ENCODE measurements at regions not wholly inside any gene's neighbourhood (a gene's known extent, or its start where the extent isn't known, plus 50 kb on each side); places are given as distances from the start of the nearest gene placed in this dataset.

- no peak overlapping the region for H3K4me3 ChIP-seq
- DNase-seq (ENCODE audit: extremely low spot score), result no peak
- H3K27me3 ChIP-seq, result peaks cover 0 to 31% (median 0%) of the 10 kb centered on the region in 4 donors
- H3K4me1 ChIP-seq, result no peaks in the 10 kb centered on the region
- TF ChIP-seq CTCF (IDR thresholded peaks at IDR 0.05), result no peak
- no peak for TF ChIP-seq POLR2A (IDR thresholded peaks at IDR 0.05; ENCODE audit: low read depth)
- TF ChIP-seq POLR2AphosphoS5 (IDR thresholded peaks at IDR 0.05), result no peak
- TF ChIP-seq EP300 (IDR thresholded peaks at IDR 0.05), result no peak
- no peaks in the 10 kb centered on the region for H3K36me3 ChIP-seq
- intact Hi-C loops (cut with DNase I), result no loop called here
- 51% methylated on average over 7 of the region's 7 CpGs for WGBS
- no peaks in the 10 kb centered on the region for H3K9me3 ChIP-seq
- H3K27ac ChIP-seq (replicated peaks in 1 of 4), result no peak overlapping the region
These were observed 566.1 kb downstream of the BCL11B start for GRCh38 chr14:98705871-98706300.

- no peak overlapping the region for H3K4me3 ChIP-seq
- no peak for TF ChIP-seq EP300 (IDR thresholded peaks at IDR 0.05)
- TF ChIP-seq POLR2A (IDR thresholded peaks at IDR 0.05; ENCODE audit: low read depth), result no peak
- no peak for TF ChIP-seq POLR2AphosphoS5 (IDR thresholded peaks at IDR 0.05)
- no peak for TF ChIP-seq CTCF (IDR thresholded peaks at IDR 0.05)
- no peak for DNase-seq (ENCODE audit: extremely low spot score)
- H3K4me1 ChIP-seq, result no peaks in the 10 kb centered on the region
- WGBS, result 83% methylated on average over 7 of the region's 7 CpGs
- intact Hi-C loops (cut with DNase I), result no loop called here
- no peaks in the 10 kb centered on the region for H3K36me3 ChIP-seq
- peaks cover 0 to 38% (median 0%) of the 10 kb centered on the region in 4 donors for H3K27me3 ChIP-seq
- no peaks in the 10 kb centered on the region for H3K9me3 ChIP-seq
- H3K27ac ChIP-seq (replicated peaks in 1 of 4), result no peak overlapping the region
These were observed 564.5 kb downstream of the BCL11B start for GRCh38 chr14:98707522-98707921.

GRCh38 chr14:98708555-98708954 lies 563.4 kb downstream of the BCL11B start:
- no peak for DNase-seq (ENCODE audit: extremely low spot score)
- no peaks in the 10 kb centered on the region for H3K9me3 ChIP-seq
- H3K4me1 ChIP-seq, result no peaks in the 10 kb centered on the region

DNA sequence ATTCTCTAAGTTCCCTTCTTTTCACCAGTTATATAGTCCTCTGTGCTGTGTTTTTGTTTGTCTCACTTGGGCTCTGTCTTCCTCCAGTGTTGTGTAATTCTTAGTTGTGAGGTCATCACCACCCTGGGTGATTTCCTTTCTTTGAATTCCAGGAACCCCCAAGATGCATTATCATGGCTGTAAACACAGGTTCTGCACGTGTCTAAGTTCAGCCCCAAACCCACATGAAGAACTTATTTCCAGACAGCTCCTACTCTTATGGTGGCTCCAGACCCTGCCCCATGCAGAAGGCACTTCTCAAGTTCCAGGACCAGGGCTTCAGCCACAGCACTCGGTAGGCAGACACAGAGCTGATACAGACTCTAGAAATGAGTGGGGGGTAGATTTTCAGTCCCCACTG lies 560.5 kb downstream of the BCL11B start:
- intact Hi-C loops (cut with DNase I), result no loop called here
- no peak for DNase-seq (ENCODE audit: extremely low spot score)
- Histone ChIP-seq H3K9me3 (no peaks in the 10 kb centered on the region), H3K36me3 (no peaks in the 10 kb centered on the region), H3K27ac (replicated peaks in 1 of 4) (no peak overlapping the region), H3K4me1 (no peaks in the 10 kb centered on the region), H3K27me3 (peaks cover 0 to 27% (median 0%) of the 10 kb centered on the region in 4 donors), H3K4me3 (no peak overlapping the region)
- 45% methylated on average over 2 of the region's 2 CpGs for WGBS
- TF ChIP-seq EP300 (IDR thresholded peaks at IDR 0.05) (no peak), POLR2A (IDR thresholded peaks at IDR 0.05; ENCODE audit: low read depth) (no peak), POLR2AphosphoS5 (IDR thresholded peaks at IDR 0.05) (no peak)

More at GRCh38 chr14:98708555-98708954, 563.4 kb downstream of the BCL11B start:
- no peak overlapping the region for H3K4me3 ChIP-seq
- H3K27me3 ChIP-seq, result peaks cover 0 to 33% (median 0%) of the 10 kb centered on the region in 4 donors
- intact Hi-C loops (cut with DNase I), result no loop called here
- TF ChIP-seq EP300 (IDR thresholded peaks at IDR 0.05), result no peak
- TF ChIP-seq POLR2A (IDR thresholded peaks at IDR 0.05; ENCODE audit: low read depth), result no peak
- no peak for TF ChIP-seq POLR2AphosphoS5 (IDR thresholded peaks at IDR 0.05)
- no peak for TF ChIP-seq CTCF (IDR thresholded peaks at IDR 0.05)
- no peak overlapping the region for H3K27ac ChIP-seq (replicated peaks in 1 of 4)
- H3K36me3 ChIP-seq, result no peaks in the 10 kb centered on the region

GRCh38 chr14:98714626-98715425 lies 557.2 kb downstream of the BCL11B start:
- WGBS, result 45% methylated on average over 8 of the region's 8 CpGs
- no peak overlapping the region for H3K4me3 ChIP-seq
- intact Hi-C loops (cut with DNase I), result no loop called here
- no peaks in the 10 kb centered on the region for H3K4me1 ChIP-seq
- H3K9me3 ChIP-seq, result no peaks in the 10 kb centered on the region
- no peaks in the 10 kb centered on the region for H3K36me3 ChIP-seq
- DNase-seq (ENCODE audit: extremely low spot score), result no peak
- H3K27ac ChIP-seq (replicated peaks in 1 of 4), result no peak overlapping the region
- H3K27me3 ChIP-seq, result peaks cover 0 to 20% (median 0%) of the 10 kb centered on the region in 4 donors
- no peak for TF ChIP-seq EP300 (IDR thresholded peaks at IDR 0.05)
- TF ChIP-seq POLR2AphosphoS5 (IDR thresholded peaks at IDR 0.05), result no peak
- TF ChIP-seq CTCF (IDR thresholded peaks at IDR 0.05), result no peak
